IMR-90 (cell line): ENCODE measurements at regions not wholly inside any gene's neighbourhood (a gene's known extent, or its start where the extent isn't known, plus 50 kb on each side); places are given as distances from the start of the nearest gene placed in this dataset.
A peak's percentile ranks its signal among the peaks of the same experiment; 100 is the strongest.

Experiments
- ATAC-seq: fragments of 200-7000 bp; cut with Tn5 transposase; 2 replicates; pipeline ENCODE4 v1.9.1; 2020; ENCODE audit warnings: low read depth, mild to moderate bottlenecking, moderate library complexity
- BruUV-seq: library from RNA; stranded (reverse); fragments of 400-500 nt; replicated peaks from 2 replicates; lab custom pipeline; 2021; lab: Mats Ljungman, UMichigan
- CTCF ChIA-PET: fragments of 300-600 bp; formaldehyde crosslinking; extraction: SDS; loops from one replicate; lab custom pipeline; 2021; ENCODE audit warnings: antibody characterized with exemption; lab: Yijun Ruan, JAX
- POLR2A ChIA-PET: fragments of 300-600 bp; sonication (Branson Sonifier 250); formaldehyde crosslinking; loops from one replicate; lab custom pipeline; 2022; ENCODE audit warnings: antibody characterized with exemption; ENCODE audit not compliant: unreplicated experiment; lab: Charles Lee
- DNase-seq: peaks from one replicate; pipeline ENCODE4 v3.0.0; 2013
- H2AFZ ChIP-seq: replicated peaks from 2 replicates; pipeline ENCODE3; 2013; ENCODE audit warnings: low read length, mild to moderate bottlenecking; ENCODE audit not compliant: poor library complexity
- H2AK5ac ChIP-seq: 2 replicates; pipeline ENCODE4 v1.6.1; 2013; ENCODE audit warnings: low read depth, low read length, inconsistent platforms
- H2AK9ac ChIP-seq: replicated peaks from 2 replicates; pipeline ENCODE3; 2013; ENCODE audit warnings: mild to moderate bottlenecking, low read depth, low read length, moderate library complexity; ENCODE audit not compliant: poor library complexity
- H2BK120ac ChIP-seq: 2 replicates; pipeline ENCODE4 v1.6.1; 2013; ENCODE audit warnings: low read depth, low read length, inconsistent platforms
- H2BK15ac ChIP-seq: 3 replicates; pipeline ENCODE4 v1.6.1; 2013; ENCODE audit warnings: low read depth, low read length, inconsistent platforms
- H2BK20ac ChIP-seq: 2 replicates; pipeline ENCODE4 v1.6.1; 2013; ENCODE audit warnings: low read depth, mild to moderate bottlenecking, inconsistent platforms, low read length, moderate library complexity
- H2BK5ac ChIP-seq: 2 replicates; pipeline ENCODE4 v1.6.1; 2013; ENCODE audit warnings: mild to moderate bottlenecking, low read depth, low read length, inconsistent platforms; ENCODE audit not compliant: poor library complexity, severe bottlenecking
- H3K14ac ChIP-seq: replicated peaks from 2 replicates; pipeline ENCODE4 v1.6.1; 2013; ENCODE audit warnings: low read depth, low read length, inconsistent platforms
- H3K18ac ChIP-seq: 2 replicates; pipeline ENCODE4 v1.6.1; 2013; ENCODE audit warnings: low read depth, low read length, control low read depth
- H3K23ac ChIP-seq: 2 replicates; pipeline ENCODE4 v1.6.1; 2013; ENCODE audit warnings: low read depth, low read length, inconsistent platforms
- H3K27ac ChIP-seq: 2 replicates; pipeline ENCODE4 v1.5.1; 2013; ENCODE audit warnings: mild to moderate bottlenecking, control low read depth, low read length; ENCODE audit not compliant: insufficient read depth
- H3K27me3 ChIP-seq: 2 replicates; pipeline ENCODE4 v1.6.1; 2013; ENCODE audit warnings: low read length; ENCODE audit not compliant: control insufficient read depth, insufficient read depth
- H3K36me3 ChIP-seq: 2 replicates; pipeline ENCODE4 v1.6.1; 2013; ENCODE audit warnings: low read length, mixed read lengths; ENCODE audit not compliant: control insufficient read depth, insufficient read depth
- H3K4ac ChIP-seq: 2 replicates; pipeline ENCODE4 v1.6.1; 2013; ENCODE audit warnings: low read depth, low read length, inconsistent platforms
- H3K4me1 ChIP-seq: 2 replicates; pipeline ENCODE4 v1.6.1; 2013; ENCODE audit warnings: low read length, mixed read lengths; ENCODE audit not compliant: control insufficient read depth, insufficient read depth
- H3K4me2 ChIP-seq: 2 replicates; pipeline ENCODE4 v1.6.1; 2013; ENCODE audit warnings: low read depth, mild to moderate bottlenecking, control low read depth, low read length, moderate library complexity
- H3K4me3 ChIP-seq: 2 replicates; pipeline ENCODE4 v1.5.1; 2013; ENCODE audit warnings: low read depth, mild to moderate bottlenecking, control low read depth, low read length, moderate library complexity; ENCODE audit not compliant: insufficient read depth
- H3K56ac ChIP-seq: 2 replicates; pipeline ENCODE4 v1.6.1; 2013; ENCODE audit warnings: low read length, inconsistent platforms; ENCODE audit not compliant: insufficient read depth; ENCODE audit errors: extremely low read depth
- H3K79me1 ChIP-seq, 2 experiments: 2 replicates each; pipeline ENCODE4 v1.6.1; 2013; ENCODE audit warnings: low read length in 2 of 2, inconsistent platforms in 1 of 2, low read depth in 1 of 2
- H3K9ac ChIP-seq: 2 replicates; pipeline ENCODE4 v1.6.1; 2013; ENCODE audit warnings: low read depth, low read length, control low read depth
- H3K9me1 ChIP-seq: 2 replicates; pipeline ENCODE4 v1.6.1; 2013; ENCODE audit warnings: low read length, inconsistent platforms; ENCODE audit not compliant: insufficient read depth
- H3K9me3 ChIP-seq: 2 replicates; pipeline ENCODE4 v1.6.1; 2013; ENCODE audit warnings: low read length; ENCODE audit not compliant: control insufficient read depth, insufficient read depth
- H4K20me1 ChIP-seq: 2 replicates; pipeline ENCODE4 v1.6.1; 2013; ENCODE audit warnings: low read length, inconsistent platforms; ENCODE audit not compliant: insufficient read depth
- H4K5ac ChIP-seq: 2 replicates; pipeline ENCODE4 v1.6.1; 2013; ENCODE audit warnings: mild to moderate bottlenecking, low read depth, low read length, control low read depth
- H4K8ac ChIP-seq, 2 experiments: 2 replicates each; pipeline ENCODE4 v1.6.1; 2013; ENCODE audit warnings: low read depth in 2 of 2, low read length in 2 of 2, control low read depth in 1 of 2, inconsistent platforms in 1 of 2
- H4K91ac ChIP-seq: 2 replicates; pipeline ENCODE4 v1.6.1; 2013; ENCODE audit warnings: low read depth, low read length, inconsistent platforms; ENCODE audit not compliant: insufficient read depth
- CEBPB ChIP-seq: IDR thresholded peaks from 2 replicates; pipeline ENCODE4 v1.6.1; 2012; ENCODE audit warnings: low read depth, low read length, improper control_type of control experiment
- CHD1 ChIP-seq: IDR thresholded peaks from 2 replicates; pipeline ENCODE4 v1.6.1; 2012; ENCODE audit warnings: low read depth, low read length, improper control_type of control experiment
- FOS ChIP-seq: fragments of 150-350 bp; IDR thresholded peaks from 2 replicates; pipeline ENCODE4 v1.6.1; 2016; ENCODE audit warnings: low read depth, low read length
- MAFK ChIP-seq: IDR thresholded peaks from 2 replicates; pipeline ENCODE4 v1.6.1; 2012; ENCODE audit warnings: low read depth, low read length, improper control_type of control experiment
- MXI1 ChIP-seq: IDR thresholded peaks from 2 replicates; pipeline ENCODE4 v1.6.1; 2012; ENCODE audit warnings: low read depth, mild to moderate bottlenecking, low read length, moderate library complexity, borderline replicate concordance
- POLR2A ChIP-seq: IDR thresholded peaks from 2 replicates; pipeline ENCODE4 v1.6.1; 2012; ENCODE audit warnings: mild to moderate bottlenecking, low read depth, low read length
- RCOR1 ChIP-seq: IDR thresholded peaks from 2 replicates; pipeline ENCODE4 v1.6.1; 2012; ENCODE audit warnings: mild to moderate bottlenecking, low read length, improper control_type of control experiment; ENCODE audit not compliant: insufficient replicate concordance
- SMC3 ChIP-seq: fragments of 150-350 bp; IDR thresholded peaks from 2 replicates; pipeline ENCODE4 v1.6.1; 2016; ENCODE audit warnings: low read depth, mild to moderate bottlenecking, antibody characterized with exemption, low read length, moderate library complexity
- WGBS, 2 experiments: methylation state at CpG; one replicate each; pipeline versions ENCODE4 v1.1.5 to v1.1.7; 2013; ENCODE audit warnings: missing lambda C conversion rate in 2 of 2; ENCODE audit not compliant: insufficient read length in 1 of 2; ENCODE audit errors: extremely low coverage in 2 of 2; 5-methylcytosine and 5-hydroxymethylcytosine counted together
- dilution Hi-C: fragments of 300-500 bp; cut with HindIII; formaldehyde crosslinking; loops from one replicate; pipeline ENCODE4 v1.14.3; 2018; ENCODE audit warnings: low sequenced_read_pairs; ENCODE audit not compliant: unreplicated experiment
- in situ Hi-C: fragments of 300-500 bp; cut with MboI; formaldehyde crosslinking; loops from 3 replicates; pipeline ENCODE4 v1.14.3; 2019; ENCODE audit warnings: low sequenced_read_pairs, inconsistent platforms, mixed read lengths
- intact Hi-C: fragments of 100-400 bp; cut with micrococcal nuclease; formaldehyde crosslinking; loops from 2 replicates; pipeline ENCODE4 v1.10.0; 2022
- TF ChIP-seq, protein P1 (sequence below): conservative IDR thresholded peaks from 2 replicates; pipeline ENCODE4 v1.5.1; 2012; ENCODE audit warnings: mild to moderate bottlenecking, low read depth, low read length, improper control_type of control experiment
- TF ChIP-seq, protein P2 (sequence below): fragments of 150-350 bp; IDR thresholded peaks from 2 replicates; pipeline ENCODE4 v1.6.1; 2017; ENCODE audit warnings: mild to moderate bottlenecking, antibody characterized with exemption, low read length, low read depth

DNA sequence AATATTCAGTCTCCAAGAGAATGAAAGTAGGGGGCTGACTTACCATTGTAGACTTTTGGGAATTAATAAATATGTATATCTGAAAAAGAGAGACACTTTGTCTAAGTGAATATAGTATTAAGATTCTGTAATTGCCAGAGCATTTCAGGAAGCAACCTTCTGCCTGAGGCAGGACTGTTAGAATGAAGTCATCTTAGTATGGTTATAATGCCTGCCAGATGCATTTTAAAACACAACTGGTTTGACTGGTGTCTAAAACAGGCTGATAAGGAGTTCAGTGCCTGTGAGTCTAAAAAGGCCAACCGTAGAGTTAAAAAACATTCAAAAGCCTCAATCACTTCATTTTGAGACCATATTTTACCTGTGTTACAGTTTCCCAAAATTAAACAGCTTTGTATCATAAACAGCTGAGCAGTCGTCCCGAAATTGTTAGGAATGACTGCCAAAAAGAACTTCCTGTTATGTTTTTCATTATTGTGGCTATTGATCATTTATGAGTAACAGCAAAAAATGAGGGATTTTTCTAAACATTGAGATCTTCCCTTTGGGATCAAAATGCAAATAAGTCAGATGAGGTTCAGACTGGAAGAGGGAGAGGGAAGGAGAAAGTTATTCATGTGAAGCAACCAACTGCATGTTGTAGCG lies 443.9 kb downstream of the PID1 start:
- intact Hi-C loops, result no loop called here
- Histone ChIP-seq H3K18ac (no peak overlapping the region), H4K8ac (no peak overlapping the region), H2BK20ac (no peak overlapping the region), H2BK120ac (no peak overlapping the region), H3K36me3 (no peaks in the 10 kb centered on the region), H2AK9ac (no peak overlapping the region), H4K20me1 (no peaks in the 10 kb centered on the region), H2AK5ac (no peak overlapping the region), H3K56ac (no peak overlapping the region), H2BK15ac (no peak overlapping the region), H3K4me1 (no peaks in the 10 kb centered on the region), H2AFZ (no peak overlapping the region), H3K9me3 (peaks cover 9% of the 10 kb centered on the region), H3K14ac (no peak overlapping the region), H3K4me3 (no peak overlapping the region), H3K4me2 (no peak overlapping the region), H3K79me1 (no peaks in the 10 kb centered on the region), H3K27ac (no peak overlapping the region), H3K4ac (no peak overlapping the region), H2BK5ac (no peak overlapping the region), H3K9me1 (no peaks in the 10 kb centered on the region), H3K23ac (no peak overlapping the region), H4K91ac (no peak overlapping the region), H3K27me3 (no peaks in the 10 kb centered on the region), H3K9ac (no peak overlapping the region), H4K5ac (no peak overlapping the region)
- no TSS peak for BruUV-seq
- POLR2A ChIA-PET, result no interaction called here
- in situ Hi-C loops, result no loop called here
- peak; percentile 7 for DNase-seq
- dilution Hi-C loops, result no loop called here
- no peak for ATAC-seq
- TF ChIP-seq MAFK (no peak), POLR2A (no peak), CHD1 (no peak), MXI1 (no peak), CEBPB (no peak), FOS (no peak), SMC3 (no peak), RCOR1 (no peak)
- TF ChIP-seq, protein P1, sequence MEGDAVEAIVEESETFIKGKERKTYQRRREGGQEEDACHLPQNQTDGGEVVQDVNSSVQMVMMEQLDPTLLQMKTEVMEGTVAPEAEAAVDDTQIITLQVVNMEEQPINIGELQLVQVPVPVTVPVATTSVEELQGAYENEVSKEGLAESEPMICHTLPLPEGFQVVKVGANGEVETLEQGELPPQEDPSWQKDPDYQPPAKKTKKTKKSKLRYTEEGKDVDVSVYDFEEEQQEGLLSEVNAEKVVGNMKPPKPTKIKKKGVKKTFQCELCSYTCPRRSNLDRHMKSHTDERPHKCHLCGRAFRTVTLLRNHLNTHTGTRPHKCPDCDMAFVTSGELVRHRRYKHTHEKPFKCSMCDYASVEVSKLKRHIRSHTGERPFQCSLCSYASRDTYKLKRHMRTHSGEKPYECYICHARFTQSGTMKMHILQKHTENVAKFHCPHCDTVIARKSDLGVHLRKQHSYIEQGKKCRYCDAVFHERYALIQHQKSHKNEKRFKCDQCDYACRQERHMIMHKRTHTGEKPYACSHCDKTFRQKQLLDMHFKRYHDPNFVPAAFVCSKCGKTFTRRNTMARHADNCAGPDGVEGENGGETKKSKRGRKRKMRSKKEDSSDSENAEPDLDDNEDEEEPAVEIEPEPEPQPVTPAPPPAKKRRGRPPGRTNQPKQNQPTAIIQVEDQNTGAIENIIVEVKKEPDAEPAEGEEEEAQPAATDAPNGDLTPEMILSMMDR, result no peak
- TF ChIP-seq, protein P2, sequence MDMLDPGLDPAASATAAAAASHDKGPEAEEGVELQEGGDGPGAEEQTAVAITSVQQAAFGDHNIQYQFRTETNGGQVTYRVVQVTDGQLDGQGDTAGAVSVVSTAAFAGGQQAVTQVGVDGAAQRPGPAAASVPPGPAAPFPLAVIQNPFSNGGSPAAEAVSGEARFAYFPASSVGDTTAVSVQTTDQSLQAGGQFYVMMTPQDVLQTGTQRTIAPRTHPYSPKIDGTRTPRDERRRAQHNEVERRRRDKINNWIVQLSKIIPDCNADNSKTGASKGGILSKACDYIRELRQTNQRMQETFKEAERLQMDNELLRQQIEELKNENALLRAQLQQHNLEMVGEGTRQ, result no peak
- CTCF ChIA-PET, result no interaction called here
- no CpG with 5 or more reads among the region's 4 CpGs for WGBS, 2 experiments
